Right atrium auricular region (tissue), 2 donors: ENCODE measurements at regions not wholly inside any gene's neighbourhood (a gene's known extent, or its start where the extent isn't known, plus 50 kb on each side); places are given as distances from the start of the nearest gene placed in this dataset.
A peak's percentile ranks its signal among the peaks of the same experiment; 100 is the strongest.

Experiments
- DNase-seq: peaks from one replicate; pipeline ENCODE4 v3.0.0-alpha.2; 2019; ENCODE audit warnings: low spot score
- H3K27ac ChIP-seq, 2 donors: fragments of 200-600 bp; sonication (generic); 1 replicate in 1 of 2; 2 replicates in 1 of 2; pipeline ENCODE4 v1.5.1; 2016 to 2019
- H3K27me3 ChIP-seq, 2 donors: fragments of 200-600 bp; sonication (generic); one replicate each; pipeline versions ENCODE4 v1.5.1 to v1.6.0; 2017 to 2019
- H3K36me3 ChIP-seq: fragments of 200-600 bp; sonication (generic); one replicate; pipeline ENCODE4 v1.5.1; 2016
- H3K4me1 ChIP-seq, 2 donors: fragments of 200-600 bp; sonication (generic); one replicate each; pipeline versions ENCODE4 v1.5.1 to v1.6.0; 2017 to 2019
- H3K4me3 ChIP-seq, 2 donors: fragments of 200-600 bp; sonication (generic); 1 replicate in 1 of 2; 2 replicates in 1 of 2; pipeline ENCODE4 v1.5.1; 2017 to 2019; ENCODE audit warnings: mild to moderate bottlenecking in 1 of 2, moderate library complexity in 1 of 2
- H3K9me3 ChIP-seq, 2 donors: fragments of 200-600 bp; sonication (generic); one replicate each; pipeline ENCODE4 v1.5.1; 2019
- TF ChIP-seq, protein P1 (sequence below), 2 donors: fragments of 200-600 bp; sonication (generic); IDR thresholded peaks; one replicate each; pipeline ENCODE4 v1.5.1; 2019; ENCODE audit warnings: antibody characterized with exemption in 2 of 2

DNA sequence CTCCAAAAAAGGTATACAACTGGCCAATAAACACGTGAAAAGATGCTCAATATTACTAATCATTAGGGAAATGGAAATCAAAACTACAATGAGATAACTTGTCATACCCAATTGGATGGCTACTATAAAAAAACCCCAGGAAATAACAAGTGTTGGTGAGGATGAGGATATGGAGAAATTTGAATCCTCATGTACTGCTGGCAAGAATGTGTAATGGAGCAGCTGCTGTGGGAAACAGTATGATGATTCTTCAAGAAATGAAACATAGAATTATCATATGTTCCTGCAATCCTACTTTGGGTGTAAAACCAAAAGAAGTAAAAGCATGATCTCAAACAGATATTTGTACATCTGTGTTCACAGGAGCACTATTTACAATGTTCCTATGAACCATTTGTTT, 67.4 kb downstream of the RPLP1 start:
- Histone ChIP-seq H3K27ac (no peak overlapping the region), H3K9me3 (no peaks in the 10 kb centered on the region), H3K36me3 (no peaks in the 10 kb centered on the region), H3K27me3 (no peaks in the 10 kb centered on the region), H3K4me3 (no peak overlapping the region), H3K4me1 (no peaks in the 10 kb centered on the region)
- TF ChIP-seq, protein P1, sequence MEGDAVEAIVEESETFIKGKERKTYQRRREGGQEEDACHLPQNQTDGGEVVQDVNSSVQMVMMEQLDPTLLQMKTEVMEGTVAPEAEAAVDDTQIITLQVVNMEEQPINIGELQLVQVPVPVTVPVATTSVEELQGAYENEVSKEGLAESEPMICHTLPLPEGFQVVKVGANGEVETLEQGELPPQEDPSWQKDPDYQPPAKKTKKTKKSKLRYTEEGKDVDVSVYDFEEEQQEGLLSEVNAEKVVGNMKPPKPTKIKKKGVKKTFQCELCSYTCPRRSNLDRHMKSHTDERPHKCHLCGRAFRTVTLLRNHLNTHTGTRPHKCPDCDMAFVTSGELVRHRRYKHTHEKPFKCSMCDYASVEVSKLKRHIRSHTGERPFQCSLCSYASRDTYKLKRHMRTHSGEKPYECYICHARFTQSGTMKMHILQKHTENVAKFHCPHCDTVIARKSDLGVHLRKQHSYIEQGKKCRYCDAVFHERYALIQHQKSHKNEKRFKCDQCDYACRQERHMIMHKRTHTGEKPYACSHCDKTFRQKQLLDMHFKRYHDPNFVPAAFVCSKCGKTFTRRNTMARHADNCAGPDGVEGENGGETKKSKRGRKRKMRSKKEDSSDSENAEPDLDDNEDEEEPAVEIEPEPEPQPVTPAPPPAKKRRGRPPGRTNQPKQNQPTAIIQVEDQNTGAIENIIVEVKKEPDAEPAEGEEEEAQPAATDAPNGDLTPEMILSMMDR (IDR thresholded peaks at IDR 0.05) = no peak
- DNase-seq = no peak

DNA sequence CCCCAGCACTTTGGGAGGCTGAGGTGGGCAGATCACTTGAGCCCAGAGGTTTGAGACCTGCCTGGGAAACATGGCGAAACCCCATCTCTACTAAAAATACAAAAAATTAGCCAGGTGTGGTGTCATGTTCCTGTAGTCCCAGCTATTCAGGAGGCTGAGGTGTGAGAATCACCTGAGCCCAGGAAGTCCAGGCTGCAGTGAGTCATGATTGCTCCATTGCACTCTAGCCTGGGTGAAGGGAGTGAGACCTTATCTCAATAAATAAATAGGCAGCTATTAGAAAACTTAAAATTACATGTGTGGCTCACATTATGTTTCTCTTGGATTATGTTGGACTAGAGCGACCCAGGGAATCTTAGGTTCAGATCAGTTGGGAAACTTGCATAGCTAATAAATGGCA, 69.7 kb downstream of the RPLP1 start:
- no peaks in the 10 kb centered on the region for H3K36me3 ChIP-seq

DNA sequence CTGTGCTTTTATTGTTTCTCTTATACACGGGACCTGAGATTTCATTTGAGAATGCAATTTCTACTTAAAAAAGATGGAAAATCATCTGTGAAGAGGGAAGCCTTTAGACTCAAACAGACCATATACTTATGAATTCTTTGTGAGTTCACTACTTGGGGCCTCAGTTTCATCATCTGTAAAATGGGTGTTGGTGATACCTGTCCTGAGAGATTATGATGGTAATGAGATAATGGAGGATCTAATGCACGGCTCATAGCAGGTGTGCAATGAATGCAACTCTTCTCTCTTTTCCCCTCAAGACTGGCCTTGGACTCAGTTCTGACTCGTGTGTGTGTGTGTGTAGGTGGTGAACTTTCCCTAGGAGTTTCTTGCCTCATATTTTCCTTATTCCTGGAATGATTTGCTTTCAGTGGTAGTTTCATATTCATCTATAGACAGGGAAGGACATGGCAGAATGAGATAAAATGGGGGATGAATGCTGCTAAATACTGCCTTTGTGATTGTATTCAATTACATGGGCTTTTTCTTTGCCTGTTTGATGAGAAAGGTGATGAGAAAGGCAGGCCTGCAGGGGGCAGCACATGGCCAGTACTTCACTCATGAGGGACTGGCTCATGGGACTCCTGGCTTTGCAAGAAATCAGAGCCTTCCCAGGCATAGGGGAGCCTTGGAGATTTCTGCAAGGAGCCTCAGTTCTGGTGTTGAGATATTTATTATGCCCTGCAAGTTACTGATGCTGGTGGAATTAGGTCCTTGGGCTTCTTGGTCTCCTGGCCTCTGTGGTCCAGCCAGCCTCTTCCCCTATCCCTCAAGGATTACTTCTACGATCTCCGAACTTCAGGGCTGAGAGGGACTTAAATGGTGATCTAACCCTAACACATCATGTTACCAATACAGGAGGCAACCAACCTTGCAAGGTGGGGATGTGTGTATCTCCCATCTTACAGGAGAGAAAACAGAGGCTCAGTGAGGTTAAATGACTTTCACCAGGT, 70.7 kb downstream of the RPLP1 start:
- peak; percentile 83 for DNase-seq
- no peaks in the 10 kb centered on the region for H3K4me1 ChIP-seq
- TF ChIP-seq, protein P1 (IDR thresholded peaks at IDR 0.05) = peak; percentile 34 to 70
- H3K9me3 ChIP-seq = no peaks in the 10 kb centered on the region
- no peaks in the 10 kb centered on the region for H3K36me3 ChIP-seq
- no peaks in the 10 kb centered on the region for H3K27me3 ChIP-seq
- H3K4me3 ChIP-seq = no peak overlapping the region
- no peak overlapping the region for H3K27ac ChIP-seq

More for the DNA sequence above, 69.7 kb downstream of the RPLP1 start:
- no peaks in the 10 kb centered on the region for H3K27me3 ChIP-seq
- no peak overlapping the region for H3K27ac ChIP-seq
- H3K4me3 ChIP-seq = no peak overlapping the region
- TF ChIP-seq, protein P1 (IDR thresholded peaks at IDR 0.05) = no peak
- no peaks in the 10 kb centered on the region for H3K9me3 ChIP-seq
- no peak for DNase-seq
- no peaks in the 10 kb centered on the region for H3K4me1 ChIP-seq

DNA sequence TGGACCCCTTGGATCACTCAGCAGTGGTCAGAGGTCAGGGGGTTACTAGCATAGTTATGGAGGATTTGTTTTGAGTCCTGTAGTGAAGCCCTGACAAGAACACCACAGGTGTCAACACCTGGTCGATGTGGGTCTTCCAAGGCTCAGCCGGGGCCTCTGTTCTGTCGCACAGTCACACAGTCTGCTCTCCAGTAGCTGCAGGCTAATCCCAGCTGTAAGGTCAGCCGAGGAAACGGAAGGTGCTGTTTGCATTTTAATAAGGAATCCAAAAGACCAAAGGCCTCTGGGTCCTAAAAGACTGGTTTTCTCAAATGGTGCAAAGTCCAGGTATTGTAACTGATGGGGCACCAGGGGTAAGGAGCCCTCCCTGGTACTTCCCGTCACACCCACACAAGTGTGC, 71.7 kb downstream of the RPLP1 start:
- no peaks in the 10 kb centered on the region for H3K4me1 ChIP-seq
- no peaks in the 10 kb centered on the region for H3K36me3 ChIP-seq
- H3K9me3 ChIP-seq = no peaks in the 10 kb centered on the region
- no peak overlapping the region for H3K27ac ChIP-seq
- H3K27me3 ChIP-seq = no peaks in the 10 kb centered on the region
- H3K4me3 ChIP-seq = no peak overlapping the region
- TF ChIP-seq, protein P1 (IDR thresholded peaks at IDR 0.05) = no peak
- no peak for DNase-seq

DNA sequence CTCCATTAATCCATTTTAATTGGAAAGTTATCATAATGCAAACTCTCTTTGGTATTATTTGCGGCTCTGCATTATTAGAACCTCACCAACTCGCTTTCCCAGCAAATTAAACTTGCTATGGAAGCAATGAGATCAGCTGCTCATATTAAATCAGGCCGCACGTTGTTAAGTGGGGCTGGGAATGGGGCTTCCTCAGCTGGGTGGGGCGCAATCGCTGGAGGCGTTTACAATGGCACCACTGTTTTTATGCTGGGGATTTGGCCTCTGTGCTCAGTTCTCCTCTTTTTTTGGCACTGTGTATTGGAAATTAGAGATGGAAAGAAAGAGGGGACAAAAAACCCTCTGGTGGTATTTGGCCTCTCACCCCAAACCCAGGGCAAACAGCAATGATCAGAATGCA, 72.2 kb downstream of the RPLP1 start:
- Histone ChIP-seq H3K4me3 (no peak overlapping the region), H3K27ac (no peak overlapping the region), H3K9me3 (no peaks in the 10 kb centered on the region), H3K36me3 (no peaks in the 10 kb centered on the region), H3K27me3 (no peaks in the 10 kb centered on the region), H3K4me1 (no peaks in the 10 kb centered on the region)
- DNase-seq = no peak
- TF ChIP-seq, protein P1 (IDR thresholded peaks at IDR 0.05) = no peak
